Activated CD4-positive, alpha-beta T cell treated with anti-CD3 and anti-CD28 coated beads for 24 hours (primary cell): ENCODE measurements at regions not wholly inside any gene's neighbourhood (a gene's known extent, or its start where the extent isn't known, plus 50 kb on each side); places are given as distances from the start of the nearest gene placed in this dataset.

ENCODE experiments used
- DNase-seq, 2 donors: peaks; one replicate each; pipeline ENCODE4 v3.0.0-alpha.2; 2020; ENCODE audit warnings: low read depth in 2 of 2

- DNase-seq: no peak
Measured at GRCh38 chr2:176540995-176541394, 271.8 kb downstream of the MTX2 start.

- no peak for DNase-seq
Measured at GRCh38 chr2:176542476-176542875, 273.2 kb downstream of the MTX2 start.

- DNase-seq: no peak
Measured at GRCh38 chr2:176544557-176544956, 275.3 kb downstream of the MTX2 start.

- no peak for DNase-seq
Measured at GRCh38 chr2:176544991-176545956, 276.0 kb downstream of the MTX2 start.

- DNase-seq: no peak
Measured at GRCh38 chr2:176546550-176546949, 277.3 kb downstream of the MTX2 start.

- DNase-seq: no peak
Measured at GRCh38 chr2:176552501-176553135, 283.4 kb downstream of the MTX2 start.

GRCh38 chr2:176553685-176554100, 284.5 kb downstream of the MTX2 start:
- DNase-seq: no peak

GRCh38 chr2:176554101-176555048, 285.1 kb downstream of the MTX2 start:
- no peak for DNase-seq

- no peak for DNase-seq
Measured at GRCh38 chr2:176555112-176555511, 285.9 kb downstream of the MTX2 start.

- DNase-seq: no peak
Measured at GRCh38 chr2:176555781-176556180, 286.5 kb downstream of the MTX2 start.

GRCh38 chr2:176556373-176556772, 287.1 kb downstream of the MTX2 start:
- no peak for DNase-seq

- no peak for DNase-seq
Measured at GRCh38 chr2:176557821-176558220, 288.6 kb downstream of the MTX2 start.

- DNase-seq: no peak
Measured at GRCh38 chr2:176558574-176559140, 289.4 kb downstream of the MTX2 start.

- DNase-seq: no peak
Measured at GRCh38 chr2:176560296-176560695, 291.1 kb downstream of the MTX2 start.

- DNase-seq: no peak
Measured at GRCh38 chr2:176561706-176562105, 292.5 kb downstream of the MTX2 start.

GRCh38 chr2:176562359-176563078, 293.3 kb downstream of the MTX2 start:
- DNase-seq: no peak

- DNase-seq: no peak
Measured at GRCh38 chr2:176565641-176566323, 296.5 kb downstream of the MTX2 start.

- no peak for DNase-seq
Measured at GRCh38 chr2:176566496-176566895, 297.3 kb downstream of the MTX2 start.

GRCh38 chr2:176566961-176567360, 297.7 kb downstream of the MTX2 start:
- no peak for DNase-seq

- no peak for DNase-seq
Measured at GRCh38 chr2:176567361-176567760, 298.1 kb downstream of the MTX2 start.
